HEK293T (cell line): ENCODE measurements at regions not wholly inside any gene's neighbourhood (a gene's known extent, or its start where the extent isn't known, plus 50 kb on each side); places are given as distances from the start of the nearest gene placed in this dataset.

ENCODE experiments used
- CTCF ChIA-PET: fragments of 350-600 bp; formaldehyde crosslinking; extraction: SDS; loops from one replicate; lab custom pipeline; 2021; ENCODE audit warnings: antibody characterized with exemption, inconsistent platforms; lab: Yijun Ruan, JAX
- POLR2A ChIA-PET: fragments of 350-600 bp; formaldehyde crosslinking; extraction: SDS; loops from one replicate; lab custom pipeline; 2020; ENCODE audit warnings: antibody characterized with exemption, inconsistent platforms; lab: Yijun Ruan, JAX
- DNase-seq: peaks from one replicate; pipeline ENCODE4 v3.0.0; 2012; ENCODE audit warnings: mixed read lengths; ENCODE audit errors: extremely low spot score
- ARNT ChIP-seq: fragments of 450-650 bp; IDR thresholded peaks from 2 replicates; pipeline ENCODE4 v1.6.1; 2017; ENCODE audit warnings: mild to moderate bottlenecking
- BHLHE40 ChIP-seq: fragments of 450-650 bp; IDR thresholded peaks from 2 replicates; pipeline ENCODE4 v1.6.1; 2016; ENCODE audit warnings: mild to moderate bottlenecking, moderate library complexity, borderline replicate concordance
- CTBP1 ChIP-seq: fragments of 450-650 bp; IDR thresholded peaks from 2 replicates; pipeline ENCODE4 v1.6.1; 2016; ENCODE audit warnings: borderline replicate concordance
- ELF4 ChIP-seq: fragments of 450-650 bp; IDR thresholded peaks from 2 replicates; pipeline ENCODE4 v1.6.1; 2017; ENCODE audit warnings: antibody characterized with exemption
- FOXA1 ChIP-seq: fragments of 450-650 bp; IDR thresholded peaks from 2 replicates; pipeline ENCODE4 v1.6.1; 2016; ENCODE audit warnings: mild to moderate bottlenecking
- FOXK2 ChIP-seq: fragments of 450-650 bp; IDR thresholded peaks from 2 replicates; pipeline ENCODE4 v1.6.1; 2016; ENCODE audit warnings: mild to moderate bottlenecking
- FOXM1 ChIP-seq: fragments of 450-650 bp; IDR thresholded peaks from 2 replicates; pipeline ENCODE4 v1.6.1; 2017; ENCODE audit warnings: mild to moderate bottlenecking, borderline replicate concordance
- HDGF ChIP-seq: fragments of 450-650 bp; IDR thresholded peaks from 2 replicates; pipeline ENCODE4 v1.6.1; 2017; ENCODE audit warnings: antibody characterized with exemption, borderline replicate concordance
- L3MBTL2 ChIP-seq: fragments of 450-650 bp; conservative IDR thresholded peaks from 2 replicates; pipeline ENCODE4 v1.6.1; 2016; ENCODE audit warnings: mild to moderate bottlenecking
- LEF1 ChIP-seq: fragments of 450-650 bp; IDR thresholded peaks from 2 replicates; pipeline ENCODE4 v1.6.1; 2017; ENCODE audit warnings: mild to moderate bottlenecking, borderline replicate concordance
- NFRKB ChIP-seq: fragments of 450-650 bp; IDR thresholded peaks from 2 replicates; pipeline ENCODE4 v1.6.1; 2016; ENCODE audit warnings: mild to moderate bottlenecking, moderate library complexity
- SP1 ChIP-seq: fragments of 450-650 bp; IDR thresholded peaks from 2 replicates; pipeline ENCODE4 v1.6.1; 2017
- SUZ12 ChIP-seq: fragments of 450-650 bp; IDR thresholded peaks from 2 replicates; pipeline ENCODE4 v1.6.1; 2016; ENCODE audit warnings: mild to moderate bottlenecking
- TARDBP ChIP-seq: fragments of 450-650 bp; IDR thresholded peaks from 2 replicates; pipeline ENCODE4 v1.6.1; 2016
- ZNF384 ChIP-seq: fragments of 450-650 bp; IDR thresholded peaks from 2 replicates; pipeline ENCODE4 v1.6.1; 2016
- TF ChIP-seq, protein P1 (sequence below): fragments of 450-650 bp; IDR thresholded peaks from 2 replicates; pipeline ENCODE4 v1.6.1; 2016

DNA sequence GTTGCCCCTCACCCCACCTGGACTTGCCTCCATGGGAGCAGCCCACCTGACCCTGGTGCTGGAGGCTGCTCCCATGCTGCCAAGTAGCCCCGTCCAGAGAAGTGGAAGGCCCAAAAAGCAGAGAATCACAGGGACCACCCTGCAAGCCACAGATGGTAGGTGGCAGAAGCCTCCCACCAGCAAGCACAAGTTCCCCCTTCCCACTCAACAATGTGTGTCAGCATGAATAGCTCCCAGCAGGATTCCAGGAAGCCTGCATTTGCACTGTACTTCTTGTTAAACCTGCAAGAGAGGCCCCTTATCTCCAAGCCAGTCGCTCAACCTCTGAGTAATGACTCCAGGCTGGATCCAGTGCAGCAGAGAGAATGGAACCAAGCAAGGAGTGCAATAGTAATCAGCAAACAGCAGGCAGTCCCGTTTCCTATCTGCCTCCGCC lies 180.8 kb upstream of the CST7 start:
- TF ChIP-seq FOXK2 = no peak
- no peak for TF ChIP-seq SP1
- TF ChIP-seq ARNT = no peak
- TF ChIP-seq FOXA1 = no peak
- no peak for TF ChIP-seq ELF4
- TF ChIP-seq HDGF = no peak
- no peak for TF ChIP-seq TARDBP
- TF ChIP-seq ZNF384 = no peak
- POLR2A ChIA-PET = no interaction called here
- CTCF ChIA-PET = no interaction called here
- no peak for DNase-seq

DNA sequence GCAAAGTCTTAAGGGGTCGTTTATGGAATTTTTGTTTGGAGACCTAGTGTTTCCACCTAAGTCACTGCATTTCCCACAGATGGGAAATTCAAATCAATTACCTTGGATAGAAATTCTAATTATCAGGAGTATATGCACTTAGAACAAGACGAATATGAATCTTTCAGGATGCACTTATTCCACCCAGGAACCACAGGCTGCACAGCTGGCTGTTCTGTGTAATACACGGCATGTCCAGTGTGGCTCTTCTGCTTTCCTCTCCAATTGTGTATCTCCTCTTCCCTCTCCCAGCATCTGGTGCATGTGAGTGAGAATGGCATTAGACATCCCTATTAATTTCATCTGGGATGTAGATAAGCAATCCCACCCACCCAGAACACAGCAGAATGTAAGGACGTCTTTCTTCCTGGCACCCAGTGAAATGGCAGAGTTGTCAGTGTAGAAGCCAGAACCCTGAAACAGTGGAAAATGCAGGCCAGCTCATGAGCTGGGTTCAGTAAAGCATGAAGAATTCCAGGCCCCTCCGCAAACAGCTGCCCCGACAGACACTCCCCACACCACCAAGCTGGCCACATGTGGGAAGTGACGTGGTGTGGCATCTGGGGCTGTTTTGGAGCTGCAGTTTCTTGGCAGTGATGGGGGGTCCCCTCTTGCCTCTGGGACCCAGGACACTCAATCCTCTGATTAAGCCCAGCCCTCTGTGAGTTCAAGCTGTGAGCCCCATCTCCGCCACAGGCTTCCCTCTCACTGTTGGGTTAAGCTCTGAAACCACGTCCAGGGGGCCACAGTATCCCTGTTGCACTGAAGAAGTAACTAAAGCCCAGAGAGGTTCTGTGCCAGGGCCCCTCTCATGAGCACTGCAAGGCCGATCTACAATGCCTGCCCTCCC lies 180.1 kb upstream of the CST7 start:
- CTCF ChIA-PET = no interaction called here
- POLR2A ChIA-PET = no interaction called here
- TF ChIP-seq ELF4 (no peak), L3MBTL2 (no peak), BHLHE40 (no peak), LEF1 (no peak), ZNF384 (no peak), TARDBP (no peak), SUZ12 (no peak), SP1 (no peak), ARNT (no peak), CTBP1 (no peak), FOXM1 (no peak), FOXK2 (no peak), NFRKB (no peak), FOXA1 (no peak), HDGF (no peak)
- TF ChIP-seq, protein P1, sequence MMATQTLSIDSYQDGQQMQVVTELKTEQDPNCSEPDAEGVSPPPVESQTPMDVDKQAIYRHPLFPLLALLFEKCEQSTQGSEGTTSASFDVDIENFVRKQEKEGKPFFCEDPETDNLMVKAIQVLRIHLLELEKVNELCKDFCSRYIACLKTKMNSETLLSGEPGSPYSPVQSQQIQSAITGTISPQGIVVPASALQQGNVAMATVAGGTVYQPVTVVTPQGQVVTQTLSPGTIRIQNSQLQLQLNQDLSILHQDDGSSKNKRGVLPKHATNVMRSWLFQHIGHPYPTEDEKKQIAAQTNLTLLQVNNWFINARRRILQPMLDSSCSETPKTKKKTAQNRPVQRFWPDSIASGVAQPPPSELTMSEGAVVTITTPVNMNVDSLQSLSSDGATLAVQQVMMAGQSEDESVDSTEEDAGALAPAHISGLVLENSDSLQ = no peak

DNA sequence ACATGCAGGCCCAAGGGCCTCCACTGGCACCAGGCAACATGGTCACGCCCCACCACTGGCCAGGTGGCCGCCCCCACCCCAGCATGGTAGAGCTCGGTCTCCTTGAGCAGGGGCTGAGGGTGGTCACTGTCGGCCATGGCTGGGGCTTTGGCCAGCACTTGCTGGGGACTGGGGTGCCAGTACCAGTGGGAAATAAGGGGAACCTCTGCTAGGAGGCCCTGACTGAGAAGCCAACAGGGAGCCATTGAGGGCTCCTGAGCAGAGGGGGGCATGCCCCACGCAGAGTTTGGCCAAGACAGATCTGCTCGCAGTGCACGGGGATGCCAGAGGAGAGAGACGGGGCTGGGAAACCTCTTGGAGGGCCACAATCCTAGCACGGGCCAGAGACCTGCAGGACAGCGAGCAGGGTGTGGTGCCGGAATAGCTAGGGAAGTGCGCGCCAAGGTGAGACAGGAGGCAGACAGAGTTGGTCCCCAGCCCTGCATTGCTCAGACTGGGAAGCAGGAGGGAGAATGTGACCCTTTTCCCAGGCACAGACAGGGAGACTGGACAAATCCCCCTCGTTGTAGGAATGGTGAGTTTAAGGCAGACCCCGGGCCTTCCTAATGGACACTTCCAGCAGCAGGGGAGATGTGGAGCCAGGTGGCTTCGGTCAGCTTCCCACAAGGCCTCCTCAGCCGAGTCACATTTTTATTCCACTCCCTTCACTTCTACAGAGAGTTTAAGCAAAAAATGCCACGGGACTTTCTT lies 179.0 kb upstream of the CST7 start:
- POLR2A ChIA-PET = no interaction called here
- TF ChIP-seq FOXM1 (no peak), ARNT (no peak), HDGF (no peak), NFRKB (no peak), L3MBTL2 (no peak), SP1 (no peak), SUZ12 (no peak)
- TF ChIP-seq, protein P1 = no peak
- CTCF ChIA-PET = no interaction called here
- DNase-seq = no peak

More for the DNA sequence above, 180.1 kb upstream of the CST7 start:
- no peak for DNase-seq

DNA sequence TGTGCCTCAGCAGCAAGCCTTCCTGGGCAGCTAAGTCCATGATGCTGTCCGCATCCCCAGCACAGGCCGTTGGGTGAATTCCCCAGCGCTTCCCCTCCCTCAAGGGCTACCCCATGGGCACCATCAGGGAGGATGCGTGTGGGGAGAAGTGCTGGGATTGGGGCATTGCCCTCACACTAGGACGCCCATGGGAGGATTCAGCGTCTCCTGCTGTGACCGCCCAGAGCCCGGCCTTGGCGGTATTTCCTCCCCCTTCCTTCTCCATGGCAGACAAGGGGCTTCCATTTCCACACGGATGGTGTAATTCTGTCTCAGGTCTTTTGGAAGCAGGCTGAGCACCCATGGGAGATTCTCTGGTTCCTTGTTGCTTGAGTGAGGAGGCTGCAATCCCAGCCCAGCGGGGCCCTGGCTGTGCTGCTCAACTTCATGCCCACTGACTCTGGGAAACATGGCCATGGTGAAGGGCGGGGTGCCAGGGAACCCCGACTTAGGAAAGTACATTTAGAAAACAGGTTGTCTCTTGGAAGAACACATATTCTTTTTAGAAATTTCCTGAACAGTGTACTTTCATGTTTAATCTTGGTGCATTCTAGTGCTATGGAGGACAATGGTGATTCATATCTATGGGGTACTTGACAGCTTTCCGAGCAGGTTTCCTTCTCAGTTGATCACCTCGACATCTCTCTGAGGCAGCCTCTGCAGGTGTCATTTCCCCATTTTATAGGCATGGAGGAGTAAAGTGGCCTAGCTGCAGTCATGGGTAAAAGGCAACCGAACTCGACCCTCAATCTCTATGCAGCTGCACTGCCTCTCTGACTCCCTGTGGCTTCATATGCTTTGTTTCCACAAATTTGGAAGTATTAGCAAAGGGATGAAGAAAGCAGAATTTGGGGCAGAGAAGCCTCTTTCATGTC lies 178.2 kb upstream of the CST7 start:
- TF ChIP-seq FOXA1 (no peak), TARDBP (no peak), NFRKB (no peak), ARNT (no peak), LEF1 (no peak), CTBP1 (no peak), FOXK2 (no peak), ELF4 (no peak), BHLHE40 (no peak), FOXM1 (no peak), SP1 (no peak), L3MBTL2 (no peak), SUZ12 (no peak), HDGF (no peak), ZNF384 (no peak)
- TF ChIP-seq, protein P1 = no peak
- ChIA-PET POLR2A (no interaction called here), CTCF (no interaction called here)
- DNase-seq = no peak

DNA sequence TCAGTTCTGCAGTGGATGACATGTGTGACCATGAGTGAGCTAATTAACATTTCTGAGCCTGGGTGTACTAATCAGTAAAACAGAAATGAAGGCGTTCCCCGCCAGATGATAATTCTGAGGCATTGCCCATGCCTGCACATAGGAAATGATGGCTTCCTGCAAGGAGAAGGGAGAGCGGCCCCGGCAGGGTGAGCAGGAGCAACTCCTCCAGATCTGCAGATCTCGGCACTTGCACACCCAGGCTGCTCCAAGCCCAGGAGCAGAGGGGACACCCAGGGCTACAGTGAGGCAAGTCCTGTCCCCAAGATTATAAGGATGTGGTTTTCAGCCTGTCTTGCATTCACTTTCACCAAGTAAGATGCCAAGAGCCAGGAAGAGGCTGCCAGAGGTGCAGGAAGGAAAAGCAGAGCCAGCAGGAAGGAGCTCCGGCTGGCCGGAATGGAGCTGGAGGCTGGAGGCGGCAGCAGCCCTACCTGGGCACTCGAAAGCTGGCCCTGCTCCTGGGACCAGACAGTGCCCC lies 177.5 kb upstream of the CST7 start:
- CTCF ChIA-PET = no interaction called here
- DNase-seq = no peak
- TF ChIP-seq BHLHE40 (no peak), FOXK2 (no peak), TARDBP (no peak), L3MBTL2 (no peak), ELF4 (no peak), ZNF384 (no peak), CTBP1 (no peak), ARNT (no peak), SP1 (no peak), SUZ12 (no peak), NFRKB (no peak), HDGF (no peak)
- TF ChIP-seq, protein P1 = no peak
- POLR2A ChIA-PET = no interaction called here
